Kidney epithelial cell (primary cell): ENCODE measurements at regions not wholly inside any gene's neighbourhood (a gene's known extent, or its start where the extent isn't known, plus 50 kb on each side); places are given as distances from the start of the nearest gene placed in this dataset.

Experiments
- DNase-seq: peaks from one replicate; pipeline ENCODE4 v3.0.0-alpha.2; 2010; ENCODE audit warnings: low read depth
- H3K27me3 ChIP-seq: 2 replicates; pipeline ENCODE4 v1.6.0; 2011; ENCODE audit warnings: low read length; ENCODE audit not compliant: control insufficient read depth, insufficient read depth
- H3K36me3 ChIP-seq: 2 replicates; pipeline ENCODE4 v1.5.1; 2011; ENCODE audit warnings: low read length; ENCODE audit not compliant: control insufficient read depth, insufficient read depth
- H3K4me3 ChIP-seq: 2 replicates; pipeline ENCODE4 v1.5.1; 2011; ENCODE audit warnings: low read depth, mild to moderate bottlenecking, control low read depth, low read length
- CTCF ChIP-seq: IDR thresholded peaks from 2 replicates; pipeline ENCODE4 v1.5.1; 2011; ENCODE audit warnings: mild to moderate bottlenecking, moderate library complexity, low read length, control low read depth, inconsistent platforms; ENCODE audit not compliant: insufficient read depth, poor library complexity, severe bottlenecking

- no peak overlapping the region for H3K4me3 ChIP-seq
- TF ChIP-seq CTCF = no peak
- H3K36me3 ChIP-seq = no peaks in the 10 kb centered on the region
- no peak for DNase-seq
- no peaks in the 10 kb centered on the region for H3K27me3 ChIP-seq
Measured at GRCh38 chr15:96553931-96554330, 223.4 kb downstream of the NR2F2 start.

DNA sequence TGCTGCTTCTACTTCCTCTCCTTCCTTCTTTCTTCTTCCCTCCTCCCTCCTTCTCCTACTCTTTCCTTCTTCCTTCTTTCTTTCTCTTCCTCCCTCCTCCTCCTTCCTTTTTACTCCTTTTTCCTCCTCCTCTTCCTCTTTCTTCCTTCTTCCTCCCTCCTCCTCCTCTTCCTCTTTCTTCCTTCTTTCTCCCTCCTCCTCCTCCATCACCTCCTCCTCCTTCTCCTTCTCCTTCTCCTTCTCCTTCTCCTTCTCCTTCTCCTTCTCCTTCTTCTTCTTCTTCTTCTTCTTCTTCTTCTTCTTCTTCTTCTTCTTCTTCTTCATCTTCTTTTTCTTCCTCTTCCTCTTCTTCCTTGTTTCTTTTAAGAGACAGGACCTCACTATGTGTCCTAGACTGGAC lies 224.0 kb downstream of the NR2F2 start:
- TF ChIP-seq CTCF = no peak
- no peak overlapping the region for H3K4me3 ChIP-seq
- no peak for DNase-seq
- H3K27me3 ChIP-seq = no peaks in the 10 kb centered on the region
- H3K36me3 ChIP-seq = no peaks in the 10 kb centered on the region

- TF ChIP-seq CTCF = no peak
- no peak for DNase-seq
- H3K36me3 ChIP-seq = no peaks in the 10 kb centered on the region
- H3K4me3 ChIP-seq = no peak overlapping the region
- H3K27me3 ChIP-seq = no peaks in the 10 kb centered on the region
Measured at GRCh38 chr15:96559087-96559486, 228.6 kb downstream of the NR2F2 start.

GRCh38 chr15:96559631-96560030 lies 229.1 kb downstream of the NR2F2 start:
- no peaks in the 10 kb centered on the region for H3K27me3 ChIP-seq
- no peak for DNase-seq
- no peak overlapping the region for H3K4me3 ChIP-seq
- TF ChIP-seq CTCF = no peak
- no peaks in the 10 kb centered on the region for H3K36me3 ChIP-seq

DNA sequence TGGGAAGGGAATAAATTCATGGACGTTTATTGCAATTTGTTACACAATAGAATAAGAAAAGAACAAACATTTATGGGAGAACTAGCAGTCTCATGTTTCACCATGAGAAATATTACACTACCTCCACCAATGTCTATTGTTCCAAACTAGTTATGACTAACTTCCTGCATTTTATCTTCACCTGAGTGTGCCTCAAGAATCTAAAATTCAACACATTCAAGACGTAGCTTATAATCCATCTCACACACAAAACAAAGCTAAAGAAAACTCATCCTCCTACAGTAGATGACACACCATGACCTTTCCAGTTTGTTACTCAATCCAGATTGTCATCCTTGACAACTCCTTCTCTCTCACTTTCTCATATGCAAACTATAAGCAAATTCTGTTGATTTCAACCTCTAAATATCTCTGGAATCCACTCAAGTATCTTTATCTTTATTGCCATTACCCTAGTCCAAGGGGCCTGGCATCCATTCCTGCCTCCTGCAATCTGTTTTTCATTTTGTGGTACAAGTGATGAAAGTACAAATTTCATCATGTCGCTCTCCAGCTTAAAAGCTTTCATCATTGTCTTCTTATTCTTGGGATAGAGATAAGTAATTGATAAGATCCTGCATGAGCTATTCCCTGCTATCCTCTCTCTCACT lies 229.9 kb downstream of the NR2F2 start:
- no peak for DNase-seq
- Histone ChIP-seq H3K4me3 (no peak overlapping the region), H3K36me3 (no peaks in the 10 kb centered on the region), H3K27me3 (no peaks in the 10 kb centered on the region)
- TF ChIP-seq CTCF = no peak

DNA sequence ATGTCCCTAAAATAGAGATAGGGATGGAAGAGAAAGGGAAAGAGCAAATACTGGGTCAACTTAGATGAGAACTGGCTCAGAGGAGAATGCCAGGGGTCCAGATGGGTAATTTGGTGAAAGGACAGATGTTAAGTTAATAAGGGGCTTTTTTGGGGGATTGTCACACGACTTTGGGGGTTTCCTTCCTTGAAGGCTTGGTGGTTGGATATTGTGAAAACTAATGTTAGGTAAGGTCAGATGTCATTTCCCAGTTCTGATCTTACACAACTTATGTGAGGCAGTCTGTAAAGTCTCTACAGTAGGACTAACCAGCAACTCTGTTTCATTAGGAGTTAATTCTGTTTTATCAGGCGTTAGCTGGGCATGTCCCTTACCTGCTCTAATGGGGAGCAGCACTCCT lies 231.1 kb downstream of the NR2F2 start:
- DNase-seq = no peak
- Histone ChIP-seq H3K4me3 (no peak overlapping the region), H3K36me3 (no peaks in the 10 kb centered on the region), H3K27me3 (no peaks in the 10 kb centered on the region)
- TF ChIP-seq CTCF = no peak
